Keratinocyte (primary cell): ENCODE measurements at regions not wholly inside any gene's neighbourhood (a gene's known extent, or its start where the extent isn't known, plus 50 kb on each side); places are given as distances from the start of the nearest gene placed in this dataset.

Source experiments
- DNase-seq: peaks from one replicate; pipeline ENCODE4 v3.0.0-alpha.2; 2011; ENCODE audit warnings: low read depth, missing footprints, low spot score
- FAIRE-seq: peaks from 2 replicates; lab custom pipeline; 2011; peaks lifted over from hg19 to GRCh38; lab: Jason Lieb, UNC
- H2AFZ ChIP-seq: 2 replicates; pipeline ENCODE4 v1.6.0; 2012; ENCODE audit warnings: low read length, control low read depth, inconsistent platforms; ENCODE audit not compliant: control insufficient read depth
- H3K27ac ChIP-seq: 2 replicates; pipeline ENCODE4 v1.5.1; 2011; ENCODE audit warnings: low read length; ENCODE audit not compliant: control insufficient read depth, insufficient read depth
- H3K27me3 ChIP-seq: 3 replicates; pipeline ENCODE4 v1.6.0; 2011; ENCODE audit warnings: low read length; ENCODE audit not compliant: control insufficient read depth, insufficient read depth; ENCODE audit errors: extremely low read depth
- H3K36me3 ChIP-seq, 2 experiments: 2 replicates in 1 of 2; 3 replicates in 1 of 2; pipeline ENCODE4 v1.5.1; 2011; ENCODE audit warnings: low read length in 2 of 2, mild to moderate bottlenecking in 1 of 2; ENCODE audit not compliant: control insufficient read depth in 2 of 2, insufficient read depth in 2 of 2; ENCODE audit errors: extremely low read depth in 1 of 2
- H3K4me1 ChIP-seq: 3 replicates; pipeline ENCODE4 v1.5.1; 2011; ENCODE audit warnings: low read length; ENCODE audit not compliant: control insufficient read depth, insufficient read depth; ENCODE audit errors: extremely low read depth
- H3K4me2 ChIP-seq: 3 replicates; pipeline ENCODE4 v1.6.0; 2011; ENCODE audit warnings: low read depth, low read length; ENCODE audit not compliant: control insufficient read depth, insufficient read depth; ENCODE audit errors: extremely low read depth
- H3K4me3 ChIP-seq, 3 experiments: fragments of 200-600 bp in 1 of 3; sonication (generic) in 1 of 3; 2 replicates in 2 of 3; 3 replicates in 1 of 3; pipeline ENCODE4 v1.5.1; 2011 to 2016; ENCODE audit warnings: low read length in 3 of 3, mild to moderate bottlenecking in 3 of 3, control low read depth in 2 of 3, inconsistent platforms in 1 of 3, low read depth in 1 of 3, mixed read lengths in 1 of 3, mixed run types in 1 of 3, moderate library complexity in 1 of 3; ENCODE audit not compliant: control insufficient read depth in 2 of 3, insufficient read depth in 2 of 3; ENCODE audit errors: extremely low read depth in 1 of 3
- H3K79me2 ChIP-seq: 2 replicates; pipeline ENCODE4 v1.6.0; 2012; ENCODE audit warnings: low read length; ENCODE audit not compliant: control insufficient read depth, insufficient read depth
- H3K9ac ChIP-seq: 3 replicates; pipeline ENCODE4 v1.6.0; 2011; ENCODE audit warnings: low read length; ENCODE audit not compliant: control insufficient read depth, insufficient read depth; ENCODE audit errors: extremely low read depth
- H3K9me1 ChIP-seq: 3 replicates; pipeline ENCODE4 v1.6.0; 2011; ENCODE audit warnings: low read length; ENCODE audit not compliant: control insufficient read depth, insufficient read depth; ENCODE audit errors: extremely low read depth
- H3K9me3 ChIP-seq: 2 replicates; pipeline ENCODE4 v1.5.1; 2012; ENCODE audit warnings: low read depth, low read length; ENCODE audit not compliant: control insufficient read depth
- H4K20me1 ChIP-seq: 3 replicates; pipeline ENCODE4 v1.6.0; 2011; ENCODE audit warnings: low read length; ENCODE audit not compliant: control insufficient read depth, insufficient read depth; ENCODE audit errors: extremely low read depth
- CTCF ChIP-seq, 3 experiments: IDR thresholded peaks in 1 of 3; conservative IDR thresholded peaks in 1 of 3; optimal IDR thresholded peaks in 1 of 3; 2 replicates in 2 of 3; 3 replicates in 1 of 3; pipeline versions ENCODE3 to v1.5.1; 2011; ENCODE audit warnings: low read length in 3 of 3, mild to moderate bottlenecking in 3 of 3, moderate library complexity in 2 of 3, control low read depth in 1 of 3, inconsistent platforms in 1 of 3; ENCODE audit not compliant: insufficient read depth in 2 of 3; ENCODE audit errors: extremely low read depth in 1 of 3
- EZH2 ChIP-seq: IDR thresholded peaks from one replicate; pipeline ENCODE4 v1.6.1; 2012; ENCODE audit warnings: inconsistent platforms, mild to moderate bottlenecking, low read length, moderate library complexity
- dilution Hi-C: fragments of 300-500 bp; cut with MboI; formaldehyde crosslinking; loops from one replicate; pipeline ENCODE4 v1.7.0; 2020; ENCODE audit warnings: low sequenced_read_pairs; ENCODE audit not compliant: extremely low pct_ligation_motif_present

GRCh38 chr10:111474786-111475185 lies 398.0 kb downstream of the ADRA2A start:
- H3K27ac ChIP-seq = no peak overlapping the region
- H3K4me2 ChIP-seq = no peak overlapping the region
- H4K20me1 ChIP-seq = no peaks in the 10 kb centered on the region
- H3K9me3 ChIP-seq = no peaks in the 10 kb centered on the region
- no peak for FAIRE-seq
- H3K27me3 ChIP-seq = no peaks in the 10 kb centered on the region
- TF ChIP-seq EZH2 (no peak), CTCF (optimal IDR thresholded peaks at IDR 0.05 in 1 of 3, IDR thresholded peaks at IDR 0.05 in 1 of 3, conservative IDR thresholded peaks at IDR 0.05 in 1 of 3; ENCODE audit: extremely low read depth in 1 of 3, insufficient read depth in 2 of 3, low read length in 3 of 3) (no peak)
- no peak for DNase-seq
- dilution Hi-C loops = no loop called here
- H3K9me1 ChIP-seq = no peaks in the 10 kb centered on the region
- no peak overlapping the region for H3K4me3 ChIP-seq
- no peak overlapping the region for H2AFZ ChIP-seq
- peaks cover 36% of the 10 kb centered on the region for H3K4me1 ChIP-seq
- no peaks in the 10 kb centered on the region for H3K79me2 ChIP-seq
- no peak overlapping the region for H3K9ac ChIP-seq
- no peaks in the 10 kb centered on the region for H3K36me3 ChIP-seq

- Histone ChIP-seq H3K9me1 (no peaks in the 10 kb centered on the region), H3K27me3 (no peaks in the 10 kb centered on the region), H3K79me2 (no peaks in the 10 kb centered on the region), H3K36me3 (no peaks in the 10 kb centered on the region), H4K20me1 (no peaks in the 10 kb centered on the region), H3K27ac (no peak overlapping the region), H3K4me2 (no peak overlapping the region), H2AFZ (peak overlapping the region; percentile 32), H3K4me3 (no peak overlapping the region), H3K9ac (no peak overlapping the region), H3K4me1 (peaks cover 46% of the 10 kb centered on the region), H3K9me3 (no peaks in the 10 kb centered on the region)
- no peak for DNase-seq
- TF ChIP-seq EZH2 (no peak), CTCF (optimal IDR thresholded peaks at IDR 0.05 in 1 of 3, IDR thresholded peaks at IDR 0.05 in 1 of 3, conservative IDR thresholded peaks at IDR 0.05 in 1 of 3; ENCODE audit: extremely low read depth in 1 of 3, insufficient read depth in 2 of 3, low read length in 3 of 3) (no peak)
- peak; percentile 23 for FAIRE-seq
- dilution Hi-C loops = no loop called here
Observed at GRCh38 chr10:111475720-111476119, 398.9 kb downstream of the ADRA2A start.
